HG02571 (cell line): ENCODE measurements at regions not wholly inside any gene's neighbourhood (a gene's known extent, or its start where the extent isn't known, plus 50 kb on each side); places are given as distances from the start of the nearest gene placed in this dataset.

ENCODE experiments used
- ATAC-seq: cut with Tn5 transposase; IDR thresholded peaks from one replicate; pipeline ENCODE4 v1.9.1; 2021; ENCODE audit warnings: mild to moderate bottlenecking, moderate library complexity; ENCODE audit not compliant: unreplicated experiment

DNA sequence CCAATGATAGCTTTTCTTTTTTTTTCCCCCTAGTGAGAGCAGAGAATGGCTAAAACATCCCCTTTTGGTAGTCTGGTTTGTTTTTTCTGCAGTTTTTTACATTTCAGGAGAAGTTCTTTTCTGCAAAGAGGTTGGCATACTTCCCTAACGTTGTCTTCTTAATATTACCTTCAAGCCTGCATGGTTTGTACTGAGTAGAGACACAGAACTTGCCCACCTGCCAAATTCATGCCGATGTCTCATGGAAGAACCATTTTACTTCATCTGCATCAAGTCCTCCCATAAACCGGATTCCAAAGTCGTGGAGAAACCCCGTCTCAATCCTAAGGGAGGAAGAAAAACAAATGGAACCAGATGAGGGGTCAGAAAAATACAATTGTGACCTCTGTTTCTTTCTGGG lies 89.7 kb downstream of the SHOX start:
- ATAC-seq: no peak

DNA sequence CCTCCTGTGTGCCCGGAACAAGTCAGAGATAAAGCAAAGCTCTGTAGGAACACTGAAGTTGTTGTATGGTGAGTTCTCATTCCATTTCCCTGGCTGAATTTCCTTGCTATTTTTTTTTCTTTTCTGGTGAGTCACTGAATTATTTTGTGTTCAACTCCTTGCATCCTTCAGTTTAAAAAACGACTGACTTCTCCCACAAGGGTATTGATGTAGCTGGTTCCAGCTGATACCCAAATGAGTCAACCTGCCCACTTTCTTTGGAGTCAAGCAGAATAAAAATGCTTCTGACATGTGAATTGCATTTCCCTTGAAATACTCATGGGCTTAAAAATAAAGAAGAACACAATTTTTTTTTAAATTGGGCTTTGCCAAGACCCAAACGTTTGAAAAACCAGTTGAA lies 85.5 kb downstream of the SHOX start:
- no peak for ATAC-seq

DNA sequence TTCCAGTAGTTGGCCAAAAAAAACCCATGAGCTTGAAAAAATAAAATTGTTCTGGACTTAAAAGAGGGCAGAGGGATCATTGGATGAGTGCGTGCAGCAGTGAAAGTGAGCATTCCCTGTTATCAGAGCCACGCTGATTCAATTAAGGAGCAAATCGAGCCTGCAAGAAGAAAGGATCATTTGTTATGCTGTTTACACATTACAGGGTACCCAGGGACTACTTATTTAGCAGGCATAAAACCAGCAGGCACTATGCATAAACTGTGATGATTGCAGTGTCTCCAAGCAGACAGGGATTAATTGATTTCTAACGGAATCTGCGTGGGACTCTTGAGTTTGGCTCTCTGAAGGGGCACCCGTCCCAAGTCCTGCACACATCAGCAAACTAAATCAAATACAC lies 83.5 kb downstream of the SHOX start:
- ATAC-seq: no peak
